ENCODE measurements at regions not wholly inside any gene's neighbourhood (a gene's known extent, or its start where the extent isn't known, plus 50 kb on each side); places are given as distances from the start of the nearest gene placed in this dataset.

- intact Hi-C loops (cut with micrococcal nuclease; ENCODE audit: unreplicated experiment): no loop called here
- DNase-seq: no peak
- no peaks in the 10 kb centered on the region for H3K36me3 Mint-ChIP-seq (ENCODE audit: insufficient read depth, unreplicated experiment)
- BruUV-seq (replicated peaks): no TSS peak
- H3K27ac Mint-ChIP-seq (ENCODE audit: unreplicated experiment): no peak overlapping the region
- H3K4me3 Mint-ChIP-seq (ENCODE audit: low read depth, unreplicated experiment): no peak overlapping the region
- no peaks in the 10 kb centered on the region for H3K4me1 Mint-ChIP-seq (ENCODE audit: low read depth, unreplicated experiment)
- CTCF ChIA-PET: no interaction called here
- no peaks in the 10 kb centered on the region for H3K27me3 Mint-ChIP-seq (ENCODE audit: unreplicated experiment)
- peaks cover 2% of the 10 kb centered on the region for H3K9me3 Mint-ChIP-seq (ENCODE audit: low read depth, unreplicated experiment)
- no peak for TF ChIP-seq CTCF (IDR thresholded peaks at IDR 0.05; ENCODE audit: unreplicated experiment)
Observed at GRCh38 chr15:47213883-47214282, 503.4 kb upstream of the SEMA6D start.

- Mint-ChIP-seq H3K27me3 (ENCODE audit: unreplicated experiment) (no peaks in the 10 kb centered on the region), H3K27ac (ENCODE audit: unreplicated experiment) (no peak overlapping the region), H3K36me3 (ENCODE audit: insufficient read depth, unreplicated experiment) (no peaks in the 10 kb centered on the region), H3K4me1 (ENCODE audit: low read depth, unreplicated experiment) (no peaks in the 10 kb centered on the region), H3K9me3 (ENCODE audit: low read depth, unreplicated experiment) (peaks cover 2% of the 10 kb centered on the region), H3K4me3 (ENCODE audit: low read depth, unreplicated experiment) (no peak overlapping the region)
- CTCF ChIA-PET: no interaction called here
- intact Hi-C loops (cut with micrococcal nuclease; ENCODE audit: unreplicated experiment): no loop called here
- no peak for TF ChIP-seq CTCF (IDR thresholded peaks at IDR 0.05; ENCODE audit: unreplicated experiment)
- no peak for DNase-seq
- BruUV-seq (replicated peaks): no TSS peak
Observed at GRCh38 chr15:47218295-47218694, 499.0 kb upstream of the SEMA6D start.

- no TSS peak for BruUV-seq (replicated peaks)
- no peak overlapping the region for H3K4me3 Mint-ChIP-seq (ENCODE audit: low read depth, unreplicated experiment)
- H3K9me3 Mint-ChIP-seq (ENCODE audit: low read depth, unreplicated experiment): peaks cover 9% of the 10 kb centered on the region
- no peaks in the 10 kb centered on the region for H3K27me3 Mint-ChIP-seq (ENCODE audit: unreplicated experiment)
- H3K4me1 Mint-ChIP-seq (ENCODE audit: low read depth, unreplicated experiment): no peaks in the 10 kb centered on the region
- DNase-seq: no peak
- CTCF ChIA-PET: no interaction called here
- no peak for TF ChIP-seq CTCF (IDR thresholded peaks at IDR 0.05; ENCODE audit: unreplicated experiment)
- intact Hi-C loops (cut with micrococcal nuclease; ENCODE audit: unreplicated experiment): no loop called here
- no peaks in the 10 kb centered on the region for H3K36me3 Mint-ChIP-seq (ENCODE audit: insufficient read depth, unreplicated experiment)
- no peak overlapping the region for H3K27ac Mint-ChIP-seq (ENCODE audit: unreplicated experiment)
Observed at GRCh38 chr15:47244361-47244760, 472.9 kb upstream of the SEMA6D start.

- DNase-seq: no peak
- no TSS peak for BruUV-seq (replicated peaks)
- peaks cover 11% of the 10 kb centered on the region for H3K9me3 Mint-ChIP-seq (ENCODE audit: low read depth, unreplicated experiment)
- H3K4me1 Mint-ChIP-seq (ENCODE audit: low read depth, unreplicated experiment): no peaks in the 10 kb centered on the region
- CTCF ChIA-PET: no interaction called here
- H3K27me3 Mint-ChIP-seq (ENCODE audit: unreplicated experiment): no peaks in the 10 kb centered on the region
- no peak overlapping the region for H3K4me3 Mint-ChIP-seq (ENCODE audit: low read depth, unreplicated experiment)
- no peak for TF ChIP-seq CTCF (IDR thresholded peaks at IDR 0.05; ENCODE audit: unreplicated experiment)
- intact Hi-C loops (cut with micrococcal nuclease; ENCODE audit: unreplicated experiment): no loop called here
- H3K27ac Mint-ChIP-seq (ENCODE audit: unreplicated experiment): no peak overlapping the region
- H3K36me3 Mint-ChIP-seq (ENCODE audit: insufficient read depth, unreplicated experiment): no peaks in the 10 kb centered on the region
Observed at GRCh38 chr15:47246317-47246716, 471.0 kb upstream of the SEMA6D start.

- TF ChIP-seq CTCF (IDR thresholded peaks at IDR 0.05; ENCODE audit: unreplicated experiment): no peak
- CTCF ChIA-PET: no interaction called here
- BruUV-seq (replicated peaks): no TSS peak
- no peak overlapping the region for H3K27ac Mint-ChIP-seq (ENCODE audit: unreplicated experiment)
- intact Hi-C loops (cut with micrococcal nuclease; ENCODE audit: unreplicated experiment): no loop called here
- H3K27me3 Mint-ChIP-seq (ENCODE audit: unreplicated experiment): no peaks in the 10 kb centered on the region
- no peak overlapping the region for H3K4me3 Mint-ChIP-seq (ENCODE audit: low read depth, unreplicated experiment)
- DNase-seq: no peak
- H3K4me1 Mint-ChIP-seq (ENCODE audit: low read depth, unreplicated experiment): no peaks in the 10 kb centered on the region
- no peaks in the 10 kb centered on the region for H3K36me3 Mint-ChIP-seq (ENCODE audit: insufficient read depth, unreplicated experiment)
- H3K9me3 Mint-ChIP-seq (ENCODE audit: low read depth, unreplicated experiment): peaks cover 9% of the 10 kb centered on the region
Observed at GRCh38 chr15:47258521-47258920, 458.8 kb upstream of the SEMA6D start.
